ENCODE measurements at regions not wholly inside any gene's neighbourhood (a gene's known extent, or its start where the extent isn't known, plus 50 kb on each side); places are given as distances from the start of the nearest gene placed in this dataset.

GRCh38 chr19:30304540-30304939, 67.6 kb upstream of the ZNF536 start:
- no peak for TF ChIP-seq CTCF (IDR thresholded peaks at IDR 0.05)
- TF ChIP-seq POLR2A (IDR thresholded peaks at IDR 0.05), result no peak

Data from tibial nerve (tissue), 3 donors.